MM.1S (cell line): ENCODE measurements at regions not wholly inside any gene's neighbourhood (a gene's known extent, or its start where the extent isn't known, plus 50 kb on each side); places are given as distances from the start of the nearest gene placed in this dataset.

Source experiments
- DNase-seq: peaks from one replicate; pipeline ENCODE4 v3.0.0-alpha.2; 2015
- H2AFZ ChIP-seq: fragments of 300-600 bp; sonication (generic); 2 replicates; pipeline ENCODE4 v1.6.0; 2016; ENCODE audit warnings: antibody characterized with exemption, low read length
- H3F3A ChIP-seq: fragments of 300-600 bp; sonication (generic); 2 replicates; pipeline ENCODE4 v1.6.1; 2016; ENCODE audit warnings: mild to moderate bottlenecking, antibody characterized with exemption, low read length, moderate library complexity, mixed read lengths; ENCODE audit not compliant: insufficient read depth
- H3K27ac ChIP-seq: fragments of 300-600 bp; sonication (generic); 2 replicates; pipeline ENCODE4 v1.5.1; 2016; ENCODE audit warnings: mild to moderate bottlenecking, low read length
- H3K27me3 ChIP-seq: fragments of 300-600 bp; sonication (generic); replicated peaks from 2 replicates; pipeline ENCODE4 v1.6.0; 2016; ENCODE audit warnings: low read length; ENCODE audit not compliant: insufficient read depth
- H3K36me3 ChIP-seq: fragments of 300-600 bp; sonication (generic); replicated peaks from 2 replicates; pipeline ENCODE4 v1.6.1; 2016; ENCODE audit warnings: mild to moderate bottlenecking, low read length, mixed read lengths; ENCODE audit not compliant: insufficient read depth
- H3K4me1 ChIP-seq: fragments of 300-600 bp; sonication (generic); 2 replicates; pipeline ENCODE4 v1.6.1; 2016; ENCODE audit warnings: low read length, mixed read lengths
- H3K4me2 ChIP-seq: fragments of 300-600 bp; sonication (generic); 2 replicates; pipeline ENCODE4 v1.6.0; 2016; ENCODE audit warnings: low read depth, low read length
- H3K4me3 ChIP-seq: fragments of 300-600 bp; sonication (generic); 2 replicates; pipeline ENCODE4 v1.5.1; 2016; ENCODE audit warnings: low read length, mixed read lengths
- H3K79me2 ChIP-seq: fragments of 300-600 bp; sonication (generic); 2 replicates; pipeline ENCODE4 v1.6.1; 2016; ENCODE audit warnings: mixed run types, low read length, mixed read lengths
- H3K9ac ChIP-seq: fragments of 300-600 bp; sonication (generic); 2 replicates; pipeline ENCODE4 v1.6.1; 2016; ENCODE audit warnings: low read length, mixed read lengths
- H3K9me2 ChIP-seq: fragments of 300-600 bp; sonication (generic); replicated peaks from 2 replicates; pipeline ENCODE4 v1.6.1; 2016; ENCODE audit warnings: mild to moderate bottlenecking, low read length, mixed read lengths; ENCODE audit not compliant: insufficient read depth
- H3K9me3 ChIP-seq: fragments of 300-600 bp; sonication (generic); replicated peaks from 2 replicates; pipeline ENCODE4 v1.6.1; 2016; ENCODE audit warnings: mild to moderate bottlenecking, low read length, mixed read lengths; ENCODE audit not compliant: insufficient read depth
- H4K20me1 ChIP-seq: fragments of 300-600 bp; sonication (generic); 2 replicates; pipeline ENCODE4 v1.6.1; 2016; ENCODE audit warnings: mild to moderate bottlenecking, low read length, moderate library complexity, mixed read lengths; ENCODE audit not compliant: insufficient read depth
- EZH2 ChIP-seq: fragments of 300-600 bp; sonication (generic); optimal IDR thresholded peaks from 2 replicates; pipeline ENCODE3; 2017; ENCODE audit warnings: low read depth, mild to moderate bottlenecking, antibody characterized with exemption, low read length, mixed read lengths
- EZH2phosphoT487 ChIP-seq: fragments of 300-600 bp; sonication (generic); IDR thresholded peaks from 2 replicates; pipeline ENCODE4 v1.6.1; 2018; ENCODE audit warnings: antibody characterized with exemption, low read length
- TF ChIP-seq, protein P1 (sequence below): fragments of 300-600 bp; sonication (generic); IDR thresholded peaks from 2 replicates; pipeline ENCODE4 v1.5.1; 2016; ENCODE audit warnings: antibody characterized with exemption, low read length, mixed read lengths

DNA sequence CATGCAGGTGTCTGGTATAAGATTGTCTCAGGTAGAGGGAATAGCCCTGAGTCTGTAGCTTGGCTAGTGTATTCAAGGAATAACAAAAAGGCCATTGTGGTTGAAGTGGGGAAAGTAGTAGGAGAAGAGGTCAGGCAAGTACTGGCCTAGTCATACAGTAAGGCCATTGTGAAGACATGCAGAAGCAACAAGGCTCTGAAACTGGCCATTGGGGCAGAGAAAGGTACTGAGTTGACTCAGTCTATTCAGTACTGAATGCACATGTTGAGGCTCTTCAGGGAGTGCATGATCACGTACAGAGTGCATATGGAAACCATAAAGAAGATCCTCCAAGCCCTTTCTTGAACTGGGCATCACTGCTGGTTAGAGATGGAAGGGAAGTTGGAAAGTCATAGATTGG, 477.6 kb downstream of the SOX6 start:
- Histone ChIP-seq H2AFZ (no peak overlapping the region), H3K9ac (no peak overlapping the region), H3K4me1 (no peaks in the 10 kb centered on the region), H4K20me1 (no peaks in the 10 kb centered on the region), H3K27ac (no peak overlapping the region), H3K27me3 (no peaks in the 10 kb centered on the region), H3K9me3 (no peaks in the 10 kb centered on the region), H3K9me2 (no peaks in the 10 kb centered on the region), H3F3A (no peaks in the 10 kb centered on the region), H3K4me2 (no peak overlapping the region), H3K36me3 (no peaks in the 10 kb centered on the region), H3K79me2 (no peaks in the 10 kb centered on the region), H3K4me3 (no peak overlapping the region)
- TF ChIP-seq, protein P1, sequence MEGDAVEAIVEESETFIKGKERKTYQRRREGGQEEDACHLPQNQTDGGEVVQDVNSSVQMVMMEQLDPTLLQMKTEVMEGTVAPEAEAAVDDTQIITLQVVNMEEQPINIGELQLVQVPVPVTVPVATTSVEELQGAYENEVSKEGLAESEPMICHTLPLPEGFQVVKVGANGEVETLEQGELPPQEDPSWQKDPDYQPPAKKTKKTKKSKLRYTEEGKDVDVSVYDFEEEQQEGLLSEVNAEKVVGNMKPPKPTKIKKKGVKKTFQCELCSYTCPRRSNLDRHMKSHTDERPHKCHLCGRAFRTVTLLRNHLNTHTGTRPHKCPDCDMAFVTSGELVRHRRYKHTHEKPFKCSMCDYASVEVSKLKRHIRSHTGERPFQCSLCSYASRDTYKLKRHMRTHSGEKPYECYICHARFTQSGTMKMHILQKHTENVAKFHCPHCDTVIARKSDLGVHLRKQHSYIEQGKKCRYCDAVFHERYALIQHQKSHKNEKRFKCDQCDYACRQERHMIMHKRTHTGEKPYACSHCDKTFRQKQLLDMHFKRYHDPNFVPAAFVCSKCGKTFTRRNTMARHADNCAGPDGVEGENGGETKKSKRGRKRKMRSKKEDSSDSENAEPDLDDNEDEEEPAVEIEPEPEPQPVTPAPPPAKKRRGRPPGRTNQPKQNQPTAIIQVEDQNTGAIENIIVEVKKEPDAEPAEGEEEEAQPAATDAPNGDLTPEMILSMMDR, result no peak
- TF ChIP-seq EZH2phosphoT487 (no peak), EZH2 (no peak)
- no peak for DNase-seq

DNA sequence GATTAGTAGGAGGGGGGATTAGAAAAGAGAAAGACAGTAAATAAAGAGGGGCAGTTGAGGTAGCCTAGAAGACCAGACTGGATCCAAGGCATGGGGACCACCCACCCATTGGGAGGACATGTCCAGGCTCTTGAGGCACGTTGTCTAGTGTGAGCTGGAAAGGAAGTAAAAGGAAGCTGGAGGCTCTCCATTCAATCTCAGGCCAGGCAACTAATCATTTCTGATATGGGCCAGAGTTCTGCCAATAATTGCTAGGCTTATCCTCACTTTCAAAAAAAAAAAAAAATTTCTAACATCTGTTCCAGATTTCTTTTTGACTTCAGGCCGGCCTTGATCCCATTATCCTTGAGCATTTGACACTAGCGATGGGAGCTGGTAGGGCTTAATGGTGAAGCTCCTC, 476.1 kb downstream of the SOX6 start:
- H4K20me1 ChIP-seq, result no peaks in the 10 kb centered on the region
- H3K36me3 ChIP-seq, result no peaks in the 10 kb centered on the region
- no peak overlapping the region for H3K27ac ChIP-seq
- H3K27me3 ChIP-seq, result no peaks in the 10 kb centered on the region
- TF ChIP-seq, protein P1, result no peak
- TF ChIP-seq EZH2phosphoT487 (no peak), EZH2 (no peak)
- no peaks in the 10 kb centered on the region for H3K4me1 ChIP-seq
- H2AFZ ChIP-seq, result no peak overlapping the region
- no peaks in the 10 kb centered on the region for H3K9me2 ChIP-seq
- no peak overlapping the region for H3K4me2 ChIP-seq
- H3F3A ChIP-seq, result no peaks in the 10 kb centered on the region
- no peak overlapping the region for H3K4me3 ChIP-seq
- no peak overlapping the region for H3K9ac ChIP-seq
- no peaks in the 10 kb centered on the region for H3K79me2 ChIP-seq
- no peaks in the 10 kb centered on the region for H3K9me3 ChIP-seq
- no peak for DNase-seq

DNA sequence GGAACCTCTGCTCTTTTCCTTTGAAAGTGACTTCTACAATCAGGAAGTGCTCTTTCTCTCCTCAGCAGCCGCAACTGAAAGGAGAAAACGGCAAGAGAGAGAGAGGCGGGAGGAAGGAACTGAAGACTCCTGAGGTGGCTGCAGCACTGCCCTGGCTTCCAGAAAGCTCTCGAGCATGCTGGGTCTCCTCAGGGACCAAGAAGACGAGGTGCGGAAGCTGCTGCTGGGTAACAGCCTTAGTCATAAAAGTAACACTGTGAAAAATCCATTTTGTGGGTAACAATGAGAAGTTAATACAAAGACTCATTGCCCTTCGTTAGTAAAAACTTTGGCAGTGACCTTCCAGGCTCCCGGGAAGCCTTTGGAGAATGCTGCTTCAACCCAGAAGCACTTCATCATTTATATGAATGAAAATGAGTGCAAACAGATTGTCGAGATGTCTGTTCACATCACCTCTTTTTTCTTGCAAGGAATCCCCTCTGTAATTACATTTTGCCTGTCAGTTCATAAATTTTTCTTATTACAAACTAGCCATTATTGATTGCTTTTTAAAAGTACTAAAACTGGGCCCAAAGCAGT, 473.4 kb downstream of the SOX6 start:
- no peak for TF ChIP-seq EZH2phosphoT487
- TF ChIP-seq, protein P1, result no peak
- TF ChIP-seq EZH2, result no peak

More for the DNA sequence above, 473.4 kb downstream of the SOX6 start:
- Histone ChIP-seq H2AFZ (no peak overlapping the region), H3K27me3 (no peaks in the 10 kb centered on the region), H3K4me1 (no peaks in the 10 kb centered on the region), H4K20me1 (no peaks in the 10 kb centered on the region), H3K79me2 (no peaks in the 10 kb centered on the region), H3K36me3 (no peaks in the 10 kb centered on the region), H3K9ac (no peak overlapping the region), H3K9me3 (no peaks in the 10 kb centered on the region), H3K27ac (no peak overlapping the region), H3K4me2 (no peak overlapping the region), H3K4me3 (no peak overlapping the region), H3K9me2 (no peaks in the 10 kb centered on the region), H3F3A (no peaks in the 10 kb centered on the region)
- no peak for DNase-seq
